ENCODE measurements at regions not wholly inside any gene's neighbourhood (a gene's known extent, or its start where the extent isn't known, plus 50 kb on each side); places are given as distances from the start of the nearest gene placed in this dataset.

DNA sequence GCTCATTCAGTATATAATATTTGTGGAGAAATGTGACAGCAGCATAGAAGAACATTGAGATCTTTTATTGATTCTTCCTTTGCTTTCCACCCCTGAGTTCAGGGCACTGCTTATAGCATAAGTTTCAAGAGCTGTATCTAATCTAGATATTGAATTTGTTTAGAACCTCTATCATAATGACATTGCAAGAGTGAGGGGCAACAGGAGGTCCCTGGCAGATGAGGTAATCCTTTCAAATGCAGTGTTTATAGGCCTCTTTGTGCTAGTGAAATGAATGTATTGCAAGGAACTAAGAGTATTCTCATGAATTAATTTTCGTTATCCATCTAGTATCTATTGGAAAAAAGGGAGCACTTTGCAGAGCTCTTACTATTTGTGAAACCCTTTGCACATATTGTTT, 167.2 kb upstream of the FERD3L start:
- TF ChIP-seq, protein P1, sequence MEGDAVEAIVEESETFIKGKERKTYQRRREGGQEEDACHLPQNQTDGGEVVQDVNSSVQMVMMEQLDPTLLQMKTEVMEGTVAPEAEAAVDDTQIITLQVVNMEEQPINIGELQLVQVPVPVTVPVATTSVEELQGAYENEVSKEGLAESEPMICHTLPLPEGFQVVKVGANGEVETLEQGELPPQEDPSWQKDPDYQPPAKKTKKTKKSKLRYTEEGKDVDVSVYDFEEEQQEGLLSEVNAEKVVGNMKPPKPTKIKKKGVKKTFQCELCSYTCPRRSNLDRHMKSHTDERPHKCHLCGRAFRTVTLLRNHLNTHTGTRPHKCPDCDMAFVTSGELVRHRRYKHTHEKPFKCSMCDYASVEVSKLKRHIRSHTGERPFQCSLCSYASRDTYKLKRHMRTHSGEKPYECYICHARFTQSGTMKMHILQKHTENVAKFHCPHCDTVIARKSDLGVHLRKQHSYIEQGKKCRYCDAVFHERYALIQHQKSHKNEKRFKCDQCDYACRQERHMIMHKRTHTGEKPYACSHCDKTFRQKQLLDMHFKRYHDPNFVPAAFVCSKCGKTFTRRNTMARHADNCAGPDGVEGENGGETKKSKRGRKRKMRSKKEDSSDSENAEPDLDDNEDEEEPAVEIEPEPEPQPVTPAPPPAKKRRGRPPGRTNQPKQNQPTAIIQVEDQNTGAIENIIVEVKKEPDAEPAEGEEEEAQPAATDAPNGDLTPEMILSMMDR (IDR thresholded peaks at IDR 0.05; ENCODE audit: low read depth, low read length, poor library complexity, severe bottlenecking): no peak
- no peak for TF ChIP-seq EZH2phosphoT487 (IDR thresholded peaks at IDR 0.05; ENCODE audit: borderline replicate concordance, low read length)

Measured in DOHH2 (cell line).